ENCODE measurements at regions not wholly inside any gene's neighbourhood (a gene's known extent, or its start where the extent isn't known, plus 50 kb on each side); places are given as distances from the start of the nearest gene placed in this dataset.

DNA sequence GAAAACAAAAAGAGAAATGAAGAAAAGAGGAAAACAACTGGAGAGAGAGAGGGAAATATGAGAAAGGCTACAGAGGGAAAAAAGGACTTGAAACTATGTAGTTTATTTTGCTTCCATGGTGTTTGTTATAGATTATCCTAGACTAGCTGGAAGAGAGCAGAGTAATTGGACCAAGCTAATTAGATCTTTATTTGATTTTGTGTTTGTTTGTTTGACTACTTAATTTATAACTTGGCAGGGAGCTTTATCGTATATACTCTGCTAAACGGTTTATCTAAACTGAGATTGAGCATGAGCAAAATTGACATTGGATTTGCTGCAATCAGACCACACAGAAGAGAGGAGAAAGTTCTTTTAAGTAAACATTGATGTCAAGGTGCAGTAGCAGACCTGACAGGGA lies 443.8 kb upstream of the USP24 start:
- H2BK120ac ChIP-seq (ENCODE audit: low read depth, low read length) = no peak overlapping the region
- no peaks in the 10 kb centered on the region for H3K36me3 ChIP-seq (replicated peaks in 1 of 2; ENCODE audit: control insufficient read depth in 2 of 2, insufficient read depth in 2 of 2, low read length in 2 of 2)
- no peak overlapping the region for H2BK12ac ChIP-seq (ENCODE audit: low read length)
- H4K91ac ChIP-seq (ENCODE audit: low read depth, low read length, poor library complexity) = no peak overlapping the region
- no peak overlapping the region for H3K18ac ChIP-seq (ENCODE audit: low read length)
- no peak overlapping the region for H3K23ac ChIP-seq (ENCODE audit: low read depth, low read length, poor library complexity)
- no peak overlapping the region for H3K4ac ChIP-seq (ENCODE audit: low read length)
- no peaks in the 10 kb centered on the region for H3K4me1 ChIP-seq (ENCODE audit: control insufficient read depth in 2 of 2, insufficient read depth in 1 of 2, low read depth in 1 of 2, low read length in 2 of 2)
- no peaks in the 10 kb centered on the region for H3K79me1 ChIP-seq (ENCODE audit: low read depth, low read length)
- no peak overlapping the region for H3K4me3 ChIP-seq (ENCODE audit: low read length in 2 of 2)
- H3K9me3 ChIP-seq (replicated peaks in 1 of 2; ENCODE audit: control insufficient read depth in 2 of 2, insufficient read depth in 1 of 2, low read depth in 1 of 2, low read length in 2 of 2) = no peaks in the 10 kb centered on the region
- no peak for DNase-seq (ENCODE audit: low spot score)
- no peak overlapping the region for H3K27ac ChIP-seq (replicated peaks; ENCODE audit: low read length)
- H3K4me2 ChIP-seq (ENCODE audit: insufficient read depth, low read length, poor library complexity, severe bottlenecking) = no peak overlapping the region
- no peak overlapping the region for H2AK5ac ChIP-seq (ENCODE audit: low read depth, low read length)
- H3K14ac ChIP-seq (ENCODE audit: low read length) = no peak overlapping the region
- no peak overlapping the region for H2BK15ac ChIP-seq (ENCODE audit: low read length)
- H3K9ac ChIP-seq (ENCODE audit: low read depth, low read length, poor library complexity) = no peak overlapping the region
- no CpG with 5 or more reads among the region's 2 CpGs for WGBS, 2 donors (ENCODE audit: extremely low coverage in 2 of 2, insufficient read length in 2 of 2, insufficient replicate concordance in 1 of 2)
- H3K27me3 ChIP-seq (ENCODE audit: control insufficient read depth in 3 of 3, insufficient read depth in 3 of 3, low read depth in 1 of 3, low read length in 3 of 3) = no peaks in the 10 kb centered on the region
- H4K8ac ChIP-seq (ENCODE audit: low read depth, low read length) = no peak overlapping the region
- no peak overlapping the region for H2BK5ac ChIP-seq (ENCODE audit: low read length)
- no peak overlapping the region for H2AFZ ChIP-seq (ENCODE audit: low read length)

DNA sequence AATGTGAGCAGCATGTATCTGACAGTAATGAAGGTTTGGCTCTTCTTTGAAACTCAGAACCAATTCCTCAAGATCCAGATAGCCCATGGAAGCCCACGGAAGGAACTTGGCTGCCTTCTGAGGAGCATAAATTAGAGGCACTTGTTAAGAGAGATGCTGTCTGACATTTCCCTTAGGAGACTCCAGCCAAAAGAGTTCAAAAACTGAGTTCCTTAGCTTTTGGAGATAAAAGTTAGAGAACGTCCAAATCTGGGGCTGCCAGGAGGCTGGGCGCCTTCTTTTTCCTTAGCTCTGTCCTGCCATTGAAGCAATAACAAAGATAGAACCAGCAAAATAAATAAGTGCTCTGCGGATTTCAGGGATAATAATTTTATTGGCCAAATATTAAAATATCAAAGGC lies 439.6 kb upstream of the USP24 start:
- H2BK5ac ChIP-seq (ENCODE audit: low read length) = no peak overlapping the region
- H3K36me3 ChIP-seq (replicated peaks in 1 of 2; ENCODE audit: control insufficient read depth in 2 of 2, insufficient read depth in 2 of 2, low read length in 2 of 2) = no peaks in the 10 kb centered on the region
- no peak overlapping the region for H3K4ac ChIP-seq (ENCODE audit: low read length)
- no peaks in the 10 kb centered on the region for H3K4me1 ChIP-seq (ENCODE audit: control insufficient read depth in 2 of 2, insufficient read depth in 1 of 2, low read depth in 1 of 2, low read length in 2 of 2)
- H3K4me2 ChIP-seq (ENCODE audit: insufficient read depth, low read length, poor library complexity, severe bottlenecking) = no peak overlapping the region
- no peak overlapping the region for H3K9ac ChIP-seq (ENCODE audit: low read depth, low read length, poor library complexity)
- no peak overlapping the region for H2BK120ac ChIP-seq (ENCODE audit: low read depth, low read length)
- DNase-seq (ENCODE audit: low spot score) = no peak
- no peaks in the 10 kb centered on the region for H3K27me3 ChIP-seq (ENCODE audit: control insufficient read depth in 3 of 3, insufficient read depth in 3 of 3, low read depth in 1 of 3, low read length in 3 of 3)
- no peak overlapping the region for H3K14ac ChIP-seq (ENCODE audit: low read length)
- H2AFZ ChIP-seq (ENCODE audit: low read length) = no peak overlapping the region
- H3K23ac ChIP-seq (ENCODE audit: low read depth, low read length, poor library complexity) = no peak overlapping the region
- H4K8ac ChIP-seq (ENCODE audit: low read depth, low read length) = no peak overlapping the region
- H3K27ac ChIP-seq (replicated peaks; ENCODE audit: low read length) = no peak overlapping the region
- no peak overlapping the region for H2BK12ac ChIP-seq (ENCODE audit: low read length)
- no peak overlapping the region for H4K91ac ChIP-seq (ENCODE audit: low read depth, low read length, poor library complexity)
- H2AK5ac ChIP-seq (ENCODE audit: low read depth, low read length) = no peak overlapping the region
- WGBS, 2 donors (ENCODE audit: extremely low coverage in 2 of 2, insufficient read length in 2 of 2, insufficient replicate concordance in 1 of 2) = no CpG with 5 or more reads among the region's 4 CpGs
- H3K18ac ChIP-seq (ENCODE audit: low read length) = no peak overlapping the region
- H2BK15ac ChIP-seq (ENCODE audit: low read length) = no peak overlapping the region
- no peaks in the 10 kb centered on the region for H3K9me3 ChIP-seq (replicated peaks in 1 of 2; ENCODE audit: control insufficient read depth in 2 of 2, insufficient read depth in 1 of 2, low read depth in 1 of 2, low read length in 2 of 2)
- no peaks in the 10 kb centered on the region for H3K79me1 ChIP-seq (ENCODE audit: low read depth, low read length)
- H3K4me3 ChIP-seq (ENCODE audit: low read length in 2 of 2) = no peak overlapping the region

- H3K79me1 ChIP-seq (ENCODE audit: low read depth, low read length) = no peaks in the 10 kb centered on the region
- DNase-seq (ENCODE audit: low spot score) = no peak
These were observed 439.0 kb upstream of the USP24 start for GRCh38 chr1:55654171-55654570.

DNA sequence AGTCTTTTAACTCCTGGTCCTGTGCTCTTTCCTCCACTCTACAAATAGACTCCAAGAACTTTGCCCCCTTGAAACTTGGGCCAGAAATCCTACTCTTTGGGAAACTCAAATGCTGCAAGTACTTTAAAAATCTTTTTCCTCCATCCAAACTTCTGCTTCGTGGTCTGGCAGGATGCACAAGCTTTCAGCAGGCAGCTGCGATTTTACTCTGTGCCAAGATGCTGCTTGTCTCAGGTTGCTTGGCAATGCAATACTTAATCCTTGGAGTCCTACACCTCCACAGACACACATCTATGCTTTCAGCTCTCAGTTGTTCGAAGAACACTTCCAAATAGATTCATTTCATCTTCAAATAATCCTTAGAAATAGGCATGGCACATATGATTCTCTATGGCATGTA lies 435.3 kb upstream of the USP24 start:
- no peak overlapping the region for H2BK15ac ChIP-seq (ENCODE audit: low read length)
- H2AK5ac ChIP-seq (ENCODE audit: low read depth, low read length) = no peak overlapping the region
- H4K8ac ChIP-seq (ENCODE audit: low read depth, low read length) = no peak overlapping the region
- H3K27ac ChIP-seq (replicated peaks; ENCODE audit: low read length) = no peak overlapping the region
- H3K18ac ChIP-seq (ENCODE audit: low read length) = no peak overlapping the region
- H3K9me3 ChIP-seq (replicated peaks in 1 of 2; ENCODE audit: control insufficient read depth in 2 of 2, insufficient read depth in 1 of 2, low read depth in 1 of 2, low read length in 2 of 2) = no peaks in the 10 kb centered on the region
- no peak overlapping the region for H3K4me3 ChIP-seq (ENCODE audit: low read length in 2 of 2)
- no peaks in the 10 kb centered on the region for H3K27me3 ChIP-seq (ENCODE audit: control insufficient read depth in 3 of 3, insufficient read depth in 3 of 3, low read depth in 1 of 3, low read length in 3 of 3)
- no peak overlapping the region for H2BK5ac ChIP-seq (ENCODE audit: low read length)
- no peaks in the 10 kb centered on the region for H3K36me3 ChIP-seq (replicated peaks in 1 of 2; ENCODE audit: control insufficient read depth in 2 of 2, insufficient read depth in 2 of 2, low read length in 2 of 2)
- no CpG with 5 or more reads among the region's 3 CpGs for WGBS, 2 donors (ENCODE audit: extremely low coverage in 2 of 2, insufficient read length in 2 of 2, insufficient replicate concordance in 1 of 2)
- no peak overlapping the region for H3K9ac ChIP-seq (ENCODE audit: low read depth, low read length, poor library complexity)
- no peak overlapping the region for H3K14ac ChIP-seq (ENCODE audit: low read length)
- no peak overlapping the region for H2BK12ac ChIP-seq (ENCODE audit: low read length)
- no peak overlapping the region for H3K23ac ChIP-seq (ENCODE audit: low read depth, low read length, poor library complexity)
- H2AFZ ChIP-seq (ENCODE audit: low read length) = no peak overlapping the region
- no peak overlapping the region for H2BK120ac ChIP-seq (ENCODE audit: low read depth, low read length)
- DNase-seq (ENCODE audit: low spot score) = no peak
- no peak overlapping the region for H3K4me2 ChIP-seq (ENCODE audit: insufficient read depth, low read length, poor library complexity, severe bottlenecking)
- no peaks in the 10 kb centered on the region for H3K4me1 ChIP-seq (ENCODE audit: control insufficient read depth in 2 of 2, insufficient read depth in 1 of 2, low read depth in 1 of 2, low read length in 2 of 2)
- H4K91ac ChIP-seq (ENCODE audit: low read depth, low read length, poor library complexity) = no peak overlapping the region
- no peaks in the 10 kb centered on the region for H3K79me1 ChIP-seq (ENCODE audit: low read depth, low read length)
- no peak overlapping the region for H3K4ac ChIP-seq (ENCODE audit: low read length)

More at GRCh38 chr1:55654171-55654570, 439.0 kb upstream of the USP24 start:
- H3K9me3 ChIP-seq (replicated peaks in 1 of 2; ENCODE audit: control insufficient read depth in 2 of 2, insufficient read depth in 1 of 2, low read depth in 1 of 2, low read length in 2 of 2) = no peaks in the 10 kb centered on the region
- no peak overlapping the region for H2BK12ac ChIP-seq (ENCODE audit: low read length)
- no peak overlapping the region for H3K18ac ChIP-seq (ENCODE audit: low read length)
- no peak overlapping the region for H3K4ac ChIP-seq (ENCODE audit: low read length)
- H4K8ac ChIP-seq (ENCODE audit: low read depth, low read length) = no peak overlapping the region
- no peak overlapping the region for H3K27ac ChIP-seq (replicated peaks; ENCODE audit: low read length)
- H3K4me3 ChIP-seq (ENCODE audit: low read length in 2 of 2) = no peak overlapping the region
- no peak overlapping the region for H3K14ac ChIP-seq (ENCODE audit: low read length)
- H3K9ac ChIP-seq (ENCODE audit: low read depth, low read length, poor library complexity) = no peak overlapping the region
- H2AFZ ChIP-seq (ENCODE audit: low read length) = no peak overlapping the region
- no peaks in the 10 kb centered on the region for H3K36me3 ChIP-seq (replicated peaks in 1 of 2; ENCODE audit: control insufficient read depth in 2 of 2, insufficient read depth in 2 of 2, low read length in 2 of 2)
- no peak overlapping the region for H2BK5ac ChIP-seq (ENCODE audit: low read length)
- H3K23ac ChIP-seq (ENCODE audit: low read depth, low read length, poor library complexity) = no peak overlapping the region
- no peaks in the 10 kb centered on the region for H3K4me1 ChIP-seq (ENCODE audit: control insufficient read depth in 2 of 2, insufficient read depth in 1 of 2, low read depth in 1 of 2, low read length in 2 of 2)
- no peak overlapping the region for H4K91ac ChIP-seq (ENCODE audit: low read depth, low read length, poor library complexity)
- H2AK5ac ChIP-seq (ENCODE audit: low read depth, low read length) = no peak overlapping the region
- H2BK120ac ChIP-seq (ENCODE audit: low read depth, low read length) = no peak overlapping the region
- H2BK15ac ChIP-seq (ENCODE audit: low read length) = no peak overlapping the region
- no peaks in the 10 kb centered on the region for H3K27me3 ChIP-seq (ENCODE audit: control insufficient read depth in 3 of 3, insufficient read depth in 3 of 3, low read depth in 1 of 3, low read length in 3 of 3)
- no peak overlapping the region for H3K4me2 ChIP-seq (ENCODE audit: insufficient read depth, low read length, poor library complexity, severe bottlenecking)

Data from neuronal stem cell (in vitro differentiated cells).